ENCODE measurements at regions not wholly inside any gene's neighbourhood (a gene's known extent, or its start where the extent isn't known, plus 50 kb on each side); places are given as distances from the start of the nearest gene placed in this dataset.

GRCh38 chr6:49030251-49031020, 432.6 kb downstream of the MMUT start:
- no peak for DNase-seq (ENCODE audit: low spot score in 2 of 2)
- H3K27me3 ChIP-seq = no peaks in the 10 kb centered on the region
- H3K36me3 ChIP-seq = no peaks in the 10 kb centered on the region
- H3K27ac ChIP-seq = no peak overlapping the region
- intact Hi-C loops (cut with DNase I; ENCODE audit: low total_unique reads) = no loop called here
- no peak for TF ChIP-seq POLR2A (IDR thresholded peaks at IDR 0.05)
- no peak for TF ChIP-seq POLR2AphosphoS5 (IDR thresholded peaks at IDR 0.05)
- TF ChIP-seq, protein P1, sequence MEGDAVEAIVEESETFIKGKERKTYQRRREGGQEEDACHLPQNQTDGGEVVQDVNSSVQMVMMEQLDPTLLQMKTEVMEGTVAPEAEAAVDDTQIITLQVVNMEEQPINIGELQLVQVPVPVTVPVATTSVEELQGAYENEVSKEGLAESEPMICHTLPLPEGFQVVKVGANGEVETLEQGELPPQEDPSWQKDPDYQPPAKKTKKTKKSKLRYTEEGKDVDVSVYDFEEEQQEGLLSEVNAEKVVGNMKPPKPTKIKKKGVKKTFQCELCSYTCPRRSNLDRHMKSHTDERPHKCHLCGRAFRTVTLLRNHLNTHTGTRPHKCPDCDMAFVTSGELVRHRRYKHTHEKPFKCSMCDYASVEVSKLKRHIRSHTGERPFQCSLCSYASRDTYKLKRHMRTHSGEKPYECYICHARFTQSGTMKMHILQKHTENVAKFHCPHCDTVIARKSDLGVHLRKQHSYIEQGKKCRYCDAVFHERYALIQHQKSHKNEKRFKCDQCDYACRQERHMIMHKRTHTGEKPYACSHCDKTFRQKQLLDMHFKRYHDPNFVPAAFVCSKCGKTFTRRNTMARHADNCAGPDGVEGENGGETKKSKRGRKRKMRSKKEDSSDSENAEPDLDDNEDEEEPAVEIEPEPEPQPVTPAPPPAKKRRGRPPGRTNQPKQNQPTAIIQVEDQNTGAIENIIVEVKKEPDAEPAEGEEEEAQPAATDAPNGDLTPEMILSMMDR (IDR thresholded peaks at IDR 0.05) = no peak
- H3K4me1 ChIP-seq = no peaks in the 10 kb centered on the region
- no peak overlapping the region for H3K4me3 ChIP-seq
- H3K9me3 ChIP-seq = peaks cover 0 to under 1% of the 10 kb centered on the region in 2 donors

DNA sequence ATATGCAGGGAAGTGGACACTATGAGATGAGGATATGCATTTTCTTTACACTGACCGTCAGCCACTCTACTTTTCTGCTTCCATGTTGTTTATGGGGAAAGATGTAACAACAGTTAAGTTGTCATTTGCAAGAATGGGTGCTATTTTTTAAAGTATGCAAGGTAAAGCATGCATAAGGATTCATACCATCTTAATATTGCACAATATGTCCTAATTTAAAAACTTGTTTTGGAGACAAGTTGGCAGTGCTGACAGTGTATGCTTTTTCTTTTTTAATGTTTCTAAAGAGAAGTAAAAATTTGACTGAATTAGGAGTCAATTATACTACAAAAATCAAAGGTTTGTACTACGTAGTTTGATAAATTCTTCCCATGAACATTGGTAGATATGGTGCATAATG, 435.4 kb downstream of the MMUT start:
- Histone ChIP-seq H3K4me3 (no peak overlapping the region), H3K36me3 (no peaks in the 10 kb centered on the region), H3K9me3 (peaks cover 3 to 6% of the 10 kb centered on the region in 2 donors), H3K27me3 (no peaks in the 10 kb centered on the region), H3K27ac (no peak overlapping the region), H3K4me1 (no peaks in the 10 kb centered on the region)
- intact Hi-C loops (cut with DNase I; ENCODE audit: low total_unique reads) = no loop called here
- no peak for TF ChIP-seq POLR2AphosphoS5 (IDR thresholded peaks at IDR 0.05)
- TF ChIP-seq, protein P1 (IDR thresholded peaks at IDR 0.05) = no peak
- no peak for TF ChIP-seq POLR2A (IDR thresholded peaks at IDR 0.05)
- DNase-seq (ENCODE audit: low spot score in 2 of 2) = no peak

DNA sequence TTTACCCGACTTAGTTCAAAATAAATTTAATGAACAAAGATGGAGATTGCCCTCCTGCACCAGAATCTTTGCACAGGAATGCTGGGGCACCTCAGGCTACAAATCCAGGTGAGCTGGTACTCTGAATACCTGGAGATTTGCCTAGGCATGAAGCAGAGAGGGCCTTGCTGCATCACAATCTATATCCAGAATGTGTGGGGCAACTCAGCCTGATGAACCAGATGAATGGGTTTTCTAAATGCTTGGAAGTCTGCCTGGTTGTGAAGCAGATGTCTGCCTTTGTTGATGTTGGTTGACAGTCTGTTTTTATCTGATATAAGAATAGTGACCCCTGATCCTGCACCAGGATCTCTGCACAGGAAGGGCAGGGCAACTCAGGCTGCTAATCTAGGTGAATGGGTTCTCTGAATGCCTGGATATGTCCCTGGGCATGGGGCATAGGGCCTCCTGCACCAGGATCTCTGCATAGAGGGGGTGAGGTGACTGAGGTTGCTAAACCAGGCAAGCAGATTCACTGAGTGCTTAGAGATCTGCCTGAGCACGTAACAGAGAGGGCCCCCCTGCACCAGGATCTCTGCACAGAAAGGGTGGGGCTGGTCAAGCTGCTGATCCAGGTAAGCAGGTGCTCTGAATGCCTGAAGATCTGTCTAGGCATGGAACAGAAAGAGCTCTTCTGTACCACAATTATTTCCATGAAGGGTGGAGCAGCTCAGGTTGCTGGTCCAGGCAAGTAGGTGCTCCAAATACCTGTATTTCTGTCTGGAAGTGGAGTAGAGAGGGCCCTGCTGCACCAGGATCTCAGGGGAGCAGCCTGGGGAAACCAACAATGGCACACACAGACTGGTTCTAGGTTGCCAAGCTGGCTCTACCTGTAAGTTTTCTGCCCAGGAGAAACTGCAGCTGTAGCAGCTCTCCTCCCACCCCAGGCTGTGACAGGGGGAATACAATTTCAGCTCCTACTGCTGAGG, 437.5 kb downstream of the MMUT start:
- Histone ChIP-seq H3K4me3 (no peak overlapping the region), H3K9me3 (peaks cover 3 to 6% of the 10 kb centered on the region in 2 donors), H3K27ac (no peak overlapping the region), H3K36me3 (no peaks in the 10 kb centered on the region), H3K27me3 (no peaks in the 10 kb centered on the region), H3K4me1 (no peaks in the 10 kb centered on the region)
- no peak for DNase-seq (ENCODE audit: low spot score in 2 of 2)
- TF ChIP-seq POLR2A (IDR thresholded peaks at IDR 0.05) (no peak), POLR2AphosphoS5 (IDR thresholded peaks at IDR 0.05) (no peak)
- TF ChIP-seq, protein P1 (IDR thresholded peaks at IDR 0.05) = no peak
- intact Hi-C loops (cut with DNase I; ENCODE audit: low total_unique reads) = no loop called here

GRCh38 chr6:49004801-49005200, 458.3 kb downstream of the MMUT start:
- no peaks in the 10 kb centered on the region for H3K9me3 ChIP-seq
- intact Hi-C loops (cut with DNase I; ENCODE audit: low total_unique reads) = no loop called here
- no peaks in the 10 kb centered on the region for H3K4me1 ChIP-seq
- no peaks in the 10 kb centered on the region for H3K27me3 ChIP-seq
- DNase-seq (ENCODE audit: low spot score in 2 of 2) = no peak
- H3K4me3 ChIP-seq = no peak overlapping the region
- TF ChIP-seq POLR2AphosphoS5 (IDR thresholded peaks at IDR 0.05) (no peak), POLR2A (IDR thresholded peaks at IDR 0.05) (no peak)
- TF ChIP-seq, protein P1 (IDR thresholded peaks at IDR 0.05) = no peak
- no peak overlapping the region for H3K27ac ChIP-seq
- peaks cover 3% of the 10 kb centered on the region for H3K36me3 ChIP-seq

DNA sequence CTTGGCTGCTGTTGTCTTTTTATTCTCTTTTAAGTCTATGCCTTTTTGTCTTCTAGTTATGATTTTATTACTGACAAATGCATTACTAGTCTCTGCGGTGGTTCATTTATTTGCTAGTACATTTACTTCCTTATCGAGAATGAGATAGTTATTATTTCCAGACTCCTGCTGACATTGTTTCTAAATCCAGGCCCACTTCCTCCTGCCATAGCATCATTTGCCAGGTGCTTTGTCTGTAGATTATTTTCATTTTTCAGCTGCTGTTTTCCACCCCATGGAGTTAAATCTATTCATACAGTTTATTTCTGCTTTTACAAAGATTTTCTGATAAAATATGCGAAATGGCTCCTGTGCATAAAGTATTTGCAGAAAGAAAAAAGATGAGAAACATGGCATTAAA, 459.7 kb downstream of the MMUT start:
- intact Hi-C loops (cut with DNase I; ENCODE audit: low total_unique reads) = no loop called here
- Histone ChIP-seq H3K27me3 (no peaks in the 10 kb centered on the region), H3K4me1 (no peaks in the 10 kb centered on the region), H3K36me3 (peaks cover 3% of the 10 kb centered on the region), H3K4me3 (no peak overlapping the region), H3K27ac (no peak overlapping the region), H3K9me3 (no peaks in the 10 kb centered on the region)
- TF ChIP-seq, protein P1 (IDR thresholded peaks at IDR 0.05) = no peak
- no peak for TF ChIP-seq POLR2A (IDR thresholded peaks at IDR 0.05)
- DNase-seq (ENCODE audit: low spot score in 2 of 2) = no peak
